Mesenteric fat pad (tissue), 1 donor: ENCODE measurements at regions not wholly inside any gene's neighbourhood (a gene's known extent, or its start where the extent isn't known, plus 50 kb on each side); places are given as distances from the start of the nearest gene placed in this dataset.

Experiments
- DNase-seq: peaks from one replicate; pipeline ENCODE4 v3.0.0-alpha.2; 2020; ENCODE audit warnings: low spot score
- donor health status: DM: yes; HTN: yes; CAD: no.

DNA sequence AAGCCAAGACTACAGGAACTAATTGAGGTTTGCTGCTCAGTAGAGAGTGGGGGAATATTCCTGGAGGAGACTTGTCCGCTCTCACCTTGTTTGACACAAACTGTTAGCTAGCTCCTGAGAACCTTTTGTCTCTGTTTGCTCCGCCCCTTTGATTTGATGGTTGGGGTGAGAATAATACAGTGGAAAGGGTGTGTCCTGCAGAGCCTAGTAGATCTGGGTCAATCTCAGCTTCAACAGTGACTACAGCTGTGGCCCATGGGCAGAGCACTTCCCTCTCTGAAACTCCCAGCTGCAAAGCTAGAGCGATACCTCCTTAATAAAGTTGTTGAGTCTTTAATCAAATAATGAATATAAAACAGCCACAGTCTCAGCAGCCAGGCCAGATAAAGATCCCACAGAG is 576.7 kb downstream of the DIAPH3 start:
- no peak for DNase-seq

DNA sequence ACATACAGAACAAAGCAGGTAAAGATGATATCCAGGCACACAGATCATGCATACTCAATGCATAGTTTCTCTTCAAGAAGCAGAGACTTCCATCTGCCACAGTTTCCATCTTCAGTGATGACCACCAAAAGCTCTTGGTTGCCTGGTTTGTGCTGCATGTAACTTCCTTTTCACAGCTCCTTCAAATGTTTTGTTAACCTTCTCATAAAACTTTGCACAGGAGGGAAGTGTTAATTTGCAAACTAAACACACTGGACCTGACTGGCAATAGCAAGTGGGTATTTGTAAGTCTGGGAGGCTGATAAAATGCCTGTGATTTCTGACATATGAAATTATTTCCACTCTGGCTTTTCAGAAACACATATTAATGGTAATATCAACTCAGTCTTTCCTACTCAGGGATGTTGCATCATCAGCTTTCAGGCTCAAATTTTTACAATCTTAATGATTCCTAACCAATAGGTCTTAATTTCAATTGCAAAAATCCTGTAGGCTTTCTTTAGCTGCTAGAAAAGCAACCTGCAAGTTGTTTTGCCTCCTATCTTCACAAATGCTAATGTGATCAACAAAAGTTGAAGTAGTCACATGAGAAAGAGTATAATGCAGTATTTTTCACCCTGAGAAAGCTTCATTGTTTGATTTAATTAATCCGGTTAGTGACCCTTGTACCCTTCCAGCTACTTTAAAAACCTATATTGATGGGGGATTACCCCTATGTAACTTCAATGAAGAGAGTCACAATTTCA is 575.6 kb downstream of the DIAPH3 start:
- DNase-seq, result no peak

- no peak for DNase-seq
Observed at GRCh38 chr13:59588717-59589067, 575.0 kb downstream of the DIAPH3 start.

GRCh38 chr13:59601993-59602392 is 561.7 kb downstream of the DIAPH3 start:
- no peak for DNase-seq

GRCh38 chr13:59603646-59604045 is 560.1 kb downstream of the DIAPH3 start:
- no peak for DNase-seq

DNA sequence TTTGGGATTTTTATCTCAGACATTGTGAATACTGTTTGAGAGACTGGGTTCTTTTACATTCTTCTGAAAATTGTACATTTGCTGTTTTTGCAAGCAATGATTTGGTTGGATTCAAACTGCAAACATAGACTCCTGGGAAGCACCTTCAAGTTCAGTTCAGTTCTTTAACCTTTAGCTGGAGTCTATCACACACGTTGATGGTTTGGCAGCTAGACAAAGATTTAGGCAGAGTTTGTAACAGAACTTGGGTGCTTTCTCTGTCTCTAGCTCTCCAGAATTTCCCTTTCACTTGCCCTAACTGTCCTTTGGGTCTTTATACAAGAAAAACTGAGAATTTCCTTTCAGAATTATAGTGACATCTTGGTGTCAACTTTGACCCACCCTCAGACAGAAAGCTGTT is 556.6 kb downstream of the DIAPH3 start:
- no peak for DNase-seq

DNA sequence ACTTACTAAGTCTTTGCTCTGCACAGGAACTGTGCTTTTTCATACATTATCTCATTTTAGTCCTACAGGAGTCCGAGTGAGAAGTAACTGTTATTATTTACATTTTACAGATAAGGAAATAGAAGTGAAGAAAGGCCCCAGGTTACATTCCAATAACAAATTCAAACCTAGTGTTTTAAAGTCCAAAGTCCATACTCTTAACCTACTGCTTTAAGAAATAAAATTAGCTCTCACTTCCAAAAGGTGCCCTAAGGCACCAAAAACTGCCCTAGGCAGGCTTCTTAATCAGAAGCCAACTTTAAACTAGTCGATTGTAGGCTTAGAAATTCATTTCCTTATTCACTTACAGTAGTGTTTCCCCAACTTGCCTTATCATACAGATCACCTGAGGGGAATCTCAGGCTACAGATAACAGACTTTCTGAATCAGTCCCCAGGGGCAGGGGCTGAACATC is 555.9 kb downstream of the DIAPH3 start:
- DNase-seq, result no peak

GRCh38 chr13:59609421-59609820 is 554.3 kb downstream of the DIAPH3 start:
- no peak for DNase-seq
